ENCODE measurements at regions not wholly inside any gene's neighbourhood (a gene's known extent, or its start where the extent isn't known, plus 50 kb on each side); places are given as distances from the start of the nearest gene placed in this dataset.

GRCh38 chr21:30044447-30045064 is 104.8 kb upstream of the GRIK1 start:
- TF ChIP-seq, protein P1, sequence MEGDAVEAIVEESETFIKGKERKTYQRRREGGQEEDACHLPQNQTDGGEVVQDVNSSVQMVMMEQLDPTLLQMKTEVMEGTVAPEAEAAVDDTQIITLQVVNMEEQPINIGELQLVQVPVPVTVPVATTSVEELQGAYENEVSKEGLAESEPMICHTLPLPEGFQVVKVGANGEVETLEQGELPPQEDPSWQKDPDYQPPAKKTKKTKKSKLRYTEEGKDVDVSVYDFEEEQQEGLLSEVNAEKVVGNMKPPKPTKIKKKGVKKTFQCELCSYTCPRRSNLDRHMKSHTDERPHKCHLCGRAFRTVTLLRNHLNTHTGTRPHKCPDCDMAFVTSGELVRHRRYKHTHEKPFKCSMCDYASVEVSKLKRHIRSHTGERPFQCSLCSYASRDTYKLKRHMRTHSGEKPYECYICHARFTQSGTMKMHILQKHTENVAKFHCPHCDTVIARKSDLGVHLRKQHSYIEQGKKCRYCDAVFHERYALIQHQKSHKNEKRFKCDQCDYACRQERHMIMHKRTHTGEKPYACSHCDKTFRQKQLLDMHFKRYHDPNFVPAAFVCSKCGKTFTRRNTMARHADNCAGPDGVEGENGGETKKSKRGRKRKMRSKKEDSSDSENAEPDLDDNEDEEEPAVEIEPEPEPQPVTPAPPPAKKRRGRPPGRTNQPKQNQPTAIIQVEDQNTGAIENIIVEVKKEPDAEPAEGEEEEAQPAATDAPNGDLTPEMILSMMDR (IDR thresholded peaks at IDR 0.05): peak; percentile 58
- DNase-seq (no peak), ATAC-seq (no peak)
- H3K4me1 ChIP-seq: no peaks in the 10 kb centered on the region
- no peaks in the 10 kb centered on the region for H3K27me3 ChIP-seq (ENCODE audit: insufficient read depth in 3 of 3, low read length in 2 of 3)
- no peak overlapping the region for H3K4me3 ChIP-seq
- intact Hi-C loops (cut with DNase I): loop anchor here in 1 of 2 donors (10.0 kb wide), 1 partner anchor 1040 kb away; no protein-coding TSS in a partner anchor
- H3K36me3 ChIP-seq (ENCODE audit: insufficient read depth in 1 of 2, low read depth in 1 of 2): no peaks in the 10 kb centered on the region
- no peaks in the 10 kb centered on the region for H3K9me3 ChIP-seq
- H3K27ac ChIP-seq: no peak overlapping the region
- 86 to 89% (median 88%) methylated on average over 3 of the region's 3 CpGs for WGBS, 3 donors

DNA sequence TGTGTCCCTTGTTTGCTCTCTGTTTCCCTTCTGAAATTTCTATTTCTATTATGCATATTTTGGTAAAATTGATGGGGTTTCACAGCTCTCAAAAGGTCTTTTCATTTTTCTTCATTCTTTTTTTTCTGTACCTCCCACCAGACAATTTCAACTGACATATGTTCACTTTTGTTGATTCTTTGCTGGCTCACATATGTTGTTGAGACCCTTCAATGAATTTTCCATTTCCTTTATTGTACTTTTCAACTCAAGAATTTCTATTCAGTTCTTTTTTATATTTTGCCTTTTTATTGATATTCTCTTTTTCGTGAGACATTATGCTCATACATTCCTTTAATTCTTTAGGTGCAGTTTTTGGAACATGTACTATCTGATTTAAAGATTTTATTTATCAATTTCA is 102.6 kb upstream of the GRIK1 start:
- 82 to 90% (median 88%) methylated on average over 1 of the region's 1 CpG for WGBS, 3 donors
- no peak for ATAC-seq
- DNase-seq: no peak
- TF ChIP-seq, protein P1 (IDR thresholded peaks at IDR 0.05): no peak
- H3K4me3 ChIP-seq: no peak overlapping the region
- H3K27me3 ChIP-seq (ENCODE audit: insufficient read depth in 3 of 3, low read length in 2 of 3): no peaks in the 10 kb centered on the region
- intact Hi-C loops (cut with DNase I): loop anchor here in 1 of 2 donors (10.0 kb wide), 1 partner anchor 1042 kb away; no protein-coding TSS in a partner anchor
- H3K9me3 ChIP-seq: no peaks in the 10 kb centered on the region
- H3K4me1 ChIP-seq: no peaks in the 10 kb centered on the region
- H3K27ac ChIP-seq: no peak overlapping the region
- H3K36me3 ChIP-seq (ENCODE audit: insufficient read depth in 1 of 2, low read depth in 1 of 2): no peaks in the 10 kb centered on the region

GRCh38 chr21:30033441-30033840 is 93.6 kb upstream of the GRIK1 start:
- H3K4me1 ChIP-seq: no peaks in the 10 kb centered on the region
- DNase-seq: no peak
- no peak overlapping the region for H3K27ac ChIP-seq
- intact Hi-C loops (cut with DNase I): no loop called here
- no peak overlapping the region for H3K4me3 ChIP-seq
- no peaks in the 10 kb centered on the region for H3K9me3 ChIP-seq
- TF ChIP-seq, protein P1 (IDR thresholded peaks at IDR 0.05): no peak
- H3K36me3 ChIP-seq (ENCODE audit: insufficient read depth in 1 of 2, low read depth in 1 of 2): no peaks in the 10 kb centered on the region
- no peak for ATAC-seq
- no peaks in the 10 kb centered on the region for H3K27me3 ChIP-seq (ENCODE audit: insufficient read depth in 3 of 3, low read length in 2 of 3)
- 88 to 96% (median 92%) methylated on average over 12 of the region's 12 CpGs for WGBS, 3 donors

GRCh38 chr21:30030416-30030815 is 90.6 kb upstream of the GRIK1 start:
- H3K27ac ChIP-seq: no peak overlapping the region
- H3K4me3 ChIP-seq: no peak overlapping the region
- H3K36me3 ChIP-seq (ENCODE audit: insufficient read depth in 1 of 2, low read depth in 1 of 2): no peaks in the 10 kb centered on the region
- 63 to 71% (median 70%) methylated on average over 6 of the region's 6 CpGs for WGBS, 3 donors
- H3K4me1 ChIP-seq: no peaks in the 10 kb centered on the region
- intact Hi-C loops (cut with DNase I): no loop called here
- ATAC-seq: no peak
- no peaks in the 10 kb centered on the region for H3K9me3 ChIP-seq
- DNase-seq: no peak
- no peaks in the 10 kb centered on the region for H3K27me3 ChIP-seq (ENCODE audit: insufficient read depth in 3 of 3, low read length in 2 of 3)
- TF ChIP-seq, protein P1 (IDR thresholded peaks at IDR 0.05): no peak

DNA sequence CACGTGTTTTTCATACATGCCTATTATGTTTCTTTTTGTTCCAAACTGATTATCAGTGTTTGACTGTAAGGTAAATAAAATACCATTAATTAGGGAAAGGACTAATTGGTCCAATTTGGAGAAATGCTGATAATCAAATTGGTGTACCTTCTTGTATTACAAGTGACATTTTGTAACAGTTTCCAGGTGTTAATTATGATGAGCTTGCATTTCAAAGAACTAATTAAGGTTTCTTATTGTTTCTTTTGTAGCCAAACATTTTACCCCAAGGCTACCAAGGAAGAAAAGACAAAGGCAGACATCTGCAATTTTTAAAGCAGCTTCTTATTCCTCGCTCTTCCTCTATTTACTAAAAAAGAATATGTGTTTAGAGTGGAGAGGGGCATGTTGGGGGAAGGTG is 88.7 kb upstream of the GRIK1 start:
- no peak for ATAC-seq
- no peak overlapping the region for H3K27ac ChIP-seq

More for the DNA sequence above, 88.7 kb upstream of the GRIK1 start:
- Histone ChIP-seq H3K36me3 (ENCODE audit: insufficient read depth in 1 of 2, low read depth in 1 of 2) (no peaks in the 10 kb centered on the region), H3K9me3 (no peaks in the 10 kb centered on the region), H3K4me3 (no peak overlapping the region), H3K27me3 (ENCODE audit: insufficient read depth in 3 of 3, low read length in 2 of 3) (no peaks in the 10 kb centered on the region), H3K4me1 (no peaks in the 10 kb centered on the region)
- 70 to 76% (median 72%) methylated on average over 2 of the region's 2 CpGs for WGBS, 3 donors
- intact Hi-C loops (cut with DNase I): no loop called here
- DNase-seq: no peak
- TF ChIP-seq, protein P1 (IDR thresholded peaks at IDR 0.05): no peak

Data from psoas muscle (tissue), 7 donors.